OCI-LY3 (cell line): ENCODE measurements at regions not wholly inside any gene's neighbourhood (a gene's known extent, or its start where the extent isn't known, plus 50 kb on each side); places are given as distances from the start of the nearest gene placed in this dataset.
"Not testable (repeated sequence)": the region's sequence is repeated elsewhere in the genome, so short reads cannot be mapped to it uniquely, and the experiment has no call there.

Experiments used
- H2AFZ ChIP-seq: fragments of 200-600, 300-600 bp; shearing (Covaris generic); 2 replicates; pipeline ENCODE4 v1.6.0; 2014; ENCODE audit warnings: antibody characterized with exemption, low read depth, low read length
- H3K27ac ChIP-seq: fragments of 200-600, 300-600 bp; sonication (generic); 2 replicates; pipeline ENCODE4 v1.5.1; 2014; ENCODE audit warnings: mild to moderate bottlenecking, low read length, moderate library complexity, mixed read lengths
- H3K27me3 ChIP-seq: fragments of 200-600, 300-600 bp; sonication (generic); 2 replicates; pipeline ENCODE4 v1.6.1; 2014; ENCODE audit warnings: low read depth, low read length, mixed read lengths
- H3K36me3 ChIP-seq: fragments of 200-600, 300-600 bp; sonication (generic); replicated peaks from 2 replicates; pipeline ENCODE3; 2014; ENCODE audit warnings: low read depth, low read length, mixed read lengths
- H3K4me1 ChIP-seq: fragments of 300-600, 200-600 bp; sonication (generic); 2 replicates; pipeline ENCODE4 v1.6.1; 2014; ENCODE audit warnings: low read length, mixed read lengths
- H3K4me2 ChIP-seq: fragments of 200-600, 300-600 bp; sonication (generic); 2 replicates; pipeline ENCODE4 v1.6.1; 2014; ENCODE audit warnings: low read length, mixed read lengths
- H3K4me3 ChIP-seq: fragments of 300-600, 200-600 bp; sonication (generic); 2 replicates; pipeline ENCODE4 v1.5.1; 2014; ENCODE audit warnings: antibody characterized with exemption, mild to moderate bottlenecking, low read length, moderate library complexity
- H3K79me2 ChIP-seq: fragments of 300-600, 200-600 bp; shearing (Covaris generic); 2 replicates; pipeline ENCODE4 v1.6.1; 2014; ENCODE audit warnings: mild to moderate bottlenecking, low read length, mixed read lengths
- H3K9ac ChIP-seq: fragments of 300-600, 200-600 bp; shearing (Covaris generic); 2 replicates; pipeline ENCODE4 v1.6.0; 2014; ENCODE audit warnings: mild to moderate bottlenecking, low read length, moderate library complexity
- H3K9me3 ChIP-seq: fragments of 200-600, 300-600 bp; shearing (Covaris generic); 2 replicates; pipeline ENCODE4 v1.6.1; 2014; ENCODE audit warnings: low read length, mixed read lengths; ENCODE audit not compliant: insufficient read depth
- H4K20me1 ChIP-seq: fragments of 200-600, 300-600 bp; sonication (generic); 2 replicates; pipeline ENCODE4 v1.6.1; 2016; ENCODE audit warnings: low read length, mixed read lengths; ENCODE audit not compliant: insufficient read depth
- EZH2phosphoT487 ChIP-seq: fragments of 200-600 bp; shearing (Covaris generic); IDR thresholded peaks from 2 replicates; pipeline ENCODE4 v1.6.1; 2018; ENCODE audit warnings: antibody characterized with exemption, mixed run types, low read depth
- TF ChIP-seq, protein P1 (sequence below): fragments of 200-600, 300-600 bp; sonication (generic); IDR thresholded peaks from 2 replicates; pipeline ENCODE4 v1.5.1; 2014; ENCODE audit warnings: antibody characterized with exemption, low read length, low read depth

DNA sequence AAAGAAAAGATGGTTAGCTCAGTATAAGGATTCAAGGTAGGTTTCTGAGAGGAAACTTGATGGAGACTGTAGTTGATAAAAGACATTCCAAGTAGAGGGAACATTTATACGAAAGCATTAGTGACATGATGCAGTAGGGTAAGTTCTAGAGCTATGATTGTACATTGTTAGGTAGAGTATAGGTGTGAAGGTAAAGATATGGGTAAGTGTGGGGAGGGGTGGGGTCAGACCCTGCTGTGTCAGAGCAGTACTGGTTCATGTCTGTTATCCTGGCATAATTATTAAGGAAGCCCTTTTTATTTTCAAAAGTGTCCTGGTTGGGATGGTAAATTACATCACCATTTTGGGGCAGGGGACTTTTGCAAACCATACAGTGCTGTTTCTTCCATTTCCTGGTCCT, 635.8 kb downstream of the COL12A1 start:
- H3K9ac ChIP-seq: no peak overlapping the region
- H4K20me1 ChIP-seq: no peaks in the 10 kb centered on the region
- no peaks in the 10 kb centered on the region for H3K79me2 ChIP-seq
- H3K4me2 ChIP-seq: no peak overlapping the region
- no peaks in the 10 kb centered on the region for H3K9me3 ChIP-seq
- TF ChIP-seq, protein P1, sequence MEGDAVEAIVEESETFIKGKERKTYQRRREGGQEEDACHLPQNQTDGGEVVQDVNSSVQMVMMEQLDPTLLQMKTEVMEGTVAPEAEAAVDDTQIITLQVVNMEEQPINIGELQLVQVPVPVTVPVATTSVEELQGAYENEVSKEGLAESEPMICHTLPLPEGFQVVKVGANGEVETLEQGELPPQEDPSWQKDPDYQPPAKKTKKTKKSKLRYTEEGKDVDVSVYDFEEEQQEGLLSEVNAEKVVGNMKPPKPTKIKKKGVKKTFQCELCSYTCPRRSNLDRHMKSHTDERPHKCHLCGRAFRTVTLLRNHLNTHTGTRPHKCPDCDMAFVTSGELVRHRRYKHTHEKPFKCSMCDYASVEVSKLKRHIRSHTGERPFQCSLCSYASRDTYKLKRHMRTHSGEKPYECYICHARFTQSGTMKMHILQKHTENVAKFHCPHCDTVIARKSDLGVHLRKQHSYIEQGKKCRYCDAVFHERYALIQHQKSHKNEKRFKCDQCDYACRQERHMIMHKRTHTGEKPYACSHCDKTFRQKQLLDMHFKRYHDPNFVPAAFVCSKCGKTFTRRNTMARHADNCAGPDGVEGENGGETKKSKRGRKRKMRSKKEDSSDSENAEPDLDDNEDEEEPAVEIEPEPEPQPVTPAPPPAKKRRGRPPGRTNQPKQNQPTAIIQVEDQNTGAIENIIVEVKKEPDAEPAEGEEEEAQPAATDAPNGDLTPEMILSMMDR: no peak
- no peak for TF ChIP-seq EZH2phosphoT487
- H2AFZ ChIP-seq: no peak overlapping the region
- no peaks in the 10 kb centered on the region for H3K36me3 ChIP-seq
- no peak overlapping the region for H3K4me3 ChIP-seq
- H3K4me1 ChIP-seq: no peaks in the 10 kb centered on the region
- no peak overlapping the region for H3K27ac ChIP-seq
- H3K27me3 ChIP-seq: no peaks in the 10 kb centered on the region

DNA sequence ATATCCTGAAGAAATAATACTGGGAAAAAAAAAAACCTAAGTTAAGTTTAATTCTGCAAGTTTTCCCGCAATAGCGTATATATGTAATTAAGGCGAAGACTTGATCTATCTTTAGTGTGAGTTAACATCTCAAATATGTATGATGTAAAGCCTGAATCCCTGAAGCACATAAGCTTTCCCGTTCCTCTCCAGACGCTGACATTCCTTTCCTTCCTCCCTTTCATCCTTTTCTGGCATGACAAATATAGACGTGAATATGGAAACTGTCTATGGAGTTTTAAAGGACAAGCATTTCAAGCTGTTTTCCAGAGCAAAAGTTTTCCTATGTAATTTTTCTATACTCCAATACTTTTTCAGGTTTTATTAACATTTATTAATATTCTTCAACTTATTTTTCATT, 637.0 kb downstream of the COL12A1 start:
- Histone ChIP-seq H2AFZ (no peak overlapping the region), H3K36me3 (no peaks in the 10 kb centered on the region), H3K4me3 (no peak overlapping the region), H3K9me3 (no peaks in the 10 kb centered on the region), H3K27ac (no peak overlapping the region), H3K4me1 (no peaks in the 10 kb centered on the region), H3K4me2 (no peak overlapping the region), H3K27me3 (no peaks in the 10 kb centered on the region), H3K9ac (no peak overlapping the region), H3K79me2 (no peaks in the 10 kb centered on the region), H4K20me1 (no peaks in the 10 kb centered on the region)
- TF ChIP-seq, protein P1: no peak
- TF ChIP-seq EZH2phosphoT487: no peak

DNA sequence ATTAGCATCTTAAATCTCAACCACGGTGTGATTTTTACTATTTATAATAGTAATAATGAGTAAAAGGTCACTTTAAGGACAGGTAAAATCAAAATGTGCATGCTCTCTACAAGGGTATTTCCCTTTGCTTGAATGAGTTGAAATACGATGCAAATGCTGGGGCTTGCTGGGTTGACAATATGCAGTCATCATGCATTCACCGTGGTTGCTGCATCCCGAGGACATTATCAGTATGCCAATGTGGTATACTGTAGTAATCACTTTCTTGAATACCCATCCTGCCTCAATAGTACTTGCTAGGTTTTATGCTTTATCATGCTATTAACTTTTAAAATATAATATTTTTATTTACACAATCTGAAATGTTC, 637.9 kb downstream of the COL12A1 start:
- not testable (repeated sequence) for H3K27me3 ChIP-seq, H3K4me1 ChIP-seq, H3K4me3 ChIP-seq

DNA sequence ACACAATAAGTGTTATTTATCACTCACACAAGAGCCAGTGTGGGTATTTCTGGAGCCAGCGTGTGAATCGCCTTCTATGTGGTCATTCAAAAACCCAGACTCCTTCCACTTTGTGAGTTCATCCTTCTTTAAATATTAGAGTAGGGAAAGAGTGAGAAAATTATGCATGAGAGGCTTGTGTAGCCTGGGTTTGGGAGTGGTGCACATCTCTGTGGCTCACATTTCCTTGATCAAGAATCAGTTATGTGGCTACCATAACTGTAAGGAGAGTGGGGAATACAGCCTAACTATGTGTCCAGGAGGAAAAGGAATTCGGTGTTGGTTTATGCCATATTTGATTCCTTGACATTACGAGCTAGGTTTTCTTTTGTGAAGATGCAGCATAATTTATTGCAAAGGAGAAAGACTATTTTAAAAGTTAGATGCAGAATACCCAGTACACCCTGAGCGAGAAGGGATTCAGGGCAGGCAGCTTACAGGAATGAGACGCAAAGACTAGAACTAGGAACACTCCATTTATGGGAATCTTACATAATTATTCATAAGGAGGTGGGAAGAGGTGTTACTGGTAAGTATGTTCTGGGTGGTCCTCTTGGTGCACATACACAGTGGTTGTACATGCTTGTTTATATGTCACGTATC, 638.5 kb downstream of the COL12A1 start:
- H2AFZ ChIP-seq: no peak overlapping the region
- no peak overlapping the region for H3K4me3 ChIP-seq
- no peaks in the 10 kb centered on the region for H3K79me2 ChIP-seq
- no peak overlapping the region for H3K4me2 ChIP-seq
- no peaks in the 10 kb centered on the region for H4K20me1 ChIP-seq
- H3K27ac ChIP-seq: no peak overlapping the region
- no peaks in the 10 kb centered on the region for H3K4me1 ChIP-seq
- no peaks in the 10 kb centered on the region for H3K9me3 ChIP-seq
- no peak overlapping the region for H3K9ac ChIP-seq
- H3K27me3 ChIP-seq: no peaks in the 10 kb centered on the region
- TF ChIP-seq, protein P1: no peak
- no peak for TF ChIP-seq EZH2phosphoT487
- H3K36me3 ChIP-seq: no peaks in the 10 kb centered on the region

More for the DNA sequence above, 637.9 kb downstream of the COL12A1 start:
- H3K9me3 ChIP-seq, H3K27ac ChIP-seq, H3K36me3 ChIP-seq, H2AFZ ChIP-seq, H4K20me1 ChIP-seq, H3K79me2 ChIP-seq, H3K9ac ChIP-seq, H3K4me2 ChIP-seq: not testable (repeated sequence)
